ENCODE measurements at regions not wholly inside any gene's neighbourhood (a gene's known extent, or its start where the extent isn't known, plus 50 kb on each side); places are given as distances from the start of the nearest gene placed in this dataset.

DNA sequence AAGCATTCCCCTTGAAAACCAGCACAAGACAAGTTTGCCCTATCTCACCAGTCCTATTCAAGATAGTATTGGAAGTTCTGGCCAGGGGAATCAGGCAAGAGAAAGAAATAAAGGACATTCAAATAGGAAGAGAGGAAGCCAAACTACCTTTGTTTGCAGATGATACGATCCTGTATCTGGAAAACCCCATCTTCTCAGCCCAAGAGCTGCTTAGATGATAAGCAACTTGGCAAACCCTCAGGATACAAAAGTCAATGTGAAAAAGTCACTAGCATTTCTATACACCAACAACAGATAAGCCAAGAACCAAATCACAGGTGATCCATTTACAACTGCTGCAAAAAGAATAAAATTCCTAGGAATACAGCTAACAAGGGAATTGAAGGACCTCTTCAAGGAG, 403.7 kb upstream of the AZI2 start:
- Histone ChIP-seq H3K36me3 (ENCODE audit: insufficient read depth, low read length) (no peaks in the 10 kb centered on the region), H3K9me3 (ENCODE audit: low read length) (no peaks in the 10 kb centered on the region), H3K4me3 (ENCODE audit: low read length) (no peak overlapping the region), H2AFZ (ENCODE audit: low read depth, low read length) (no peak overlapping the region), H3K4me1 (ENCODE audit: insufficient read depth, low read length) (no peaks in the 10 kb centered on the region), H3K27me3 (ENCODE audit: insufficient read depth, low read length) (peaks cover 5% of the 10 kb centered on the region)

DNA sequence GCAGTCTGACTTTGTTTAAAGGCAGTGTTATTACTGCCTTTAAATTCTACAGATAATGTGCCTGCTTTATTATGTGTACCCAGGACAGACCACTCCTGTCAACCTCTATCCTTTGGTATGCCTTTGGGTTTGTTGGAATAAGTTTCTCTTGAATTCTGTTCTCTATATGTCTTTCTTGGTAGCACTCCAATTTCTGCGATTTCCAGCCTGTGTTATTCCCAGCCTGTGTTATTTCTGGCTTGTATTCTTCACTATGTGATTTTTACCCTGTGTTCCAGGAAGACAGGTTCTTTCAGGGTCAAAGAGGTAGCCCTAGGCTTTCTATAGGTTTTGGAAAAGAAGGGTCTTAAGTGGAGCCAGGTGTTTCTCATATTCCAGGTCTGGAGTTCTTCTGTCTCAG, 407.4 kb upstream of the AZI2 start:
- H3K9me3 ChIP-seq (ENCODE audit: low read length) = no peaks in the 10 kb centered on the region
- peaks cover 13% of the 10 kb centered on the region for H3K27me3 ChIP-seq (ENCODE audit: insufficient read depth, low read length)
- no peak overlapping the region for H3K4me3 ChIP-seq (ENCODE audit: low read length)
- H2AFZ ChIP-seq (ENCODE audit: low read depth, low read length) = no peak overlapping the region
- no peaks in the 10 kb centered on the region for H3K36me3 ChIP-seq (ENCODE audit: insufficient read depth, low read length)
- H3K4me1 ChIP-seq (ENCODE audit: insufficient read depth, low read length) = no peaks in the 10 kb centered on the region

DNA sequence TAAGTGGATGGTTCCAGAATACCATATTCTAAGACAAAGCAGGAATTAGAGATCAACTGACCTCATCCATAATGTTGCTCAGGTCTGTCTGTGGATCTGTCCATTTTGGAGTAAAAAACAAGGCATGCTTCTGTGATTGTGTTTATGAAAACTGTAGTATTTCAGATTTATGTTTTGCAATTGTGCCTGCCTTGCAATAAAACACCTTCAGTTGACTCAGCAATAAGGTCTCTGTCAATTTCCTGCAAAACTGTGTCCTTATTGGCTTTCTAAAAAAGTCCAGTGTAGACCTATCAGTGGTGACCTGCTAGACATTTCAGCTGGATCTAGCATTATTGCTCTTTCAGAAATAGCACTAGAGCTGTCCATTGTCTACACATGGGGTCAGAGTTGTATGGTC, 409.5 kb upstream of the AZI2 start:
- Histone ChIP-seq H3K4me1 (ENCODE audit: insufficient read depth, low read length) (no peaks in the 10 kb centered on the region), H2AFZ (ENCODE audit: low read depth, low read length) (no peak overlapping the region), H3K9me3 (ENCODE audit: low read length) (no peaks in the 10 kb centered on the region), H3K27me3 (ENCODE audit: insufficient read depth, low read length) (peaks cover 13% of the 10 kb centered on the region), H3K4me3 (ENCODE audit: low read length) (no peak overlapping the region), H3K36me3 (ENCODE audit: insufficient read depth, low read length) (no peaks in the 10 kb centered on the region)

DNA sequence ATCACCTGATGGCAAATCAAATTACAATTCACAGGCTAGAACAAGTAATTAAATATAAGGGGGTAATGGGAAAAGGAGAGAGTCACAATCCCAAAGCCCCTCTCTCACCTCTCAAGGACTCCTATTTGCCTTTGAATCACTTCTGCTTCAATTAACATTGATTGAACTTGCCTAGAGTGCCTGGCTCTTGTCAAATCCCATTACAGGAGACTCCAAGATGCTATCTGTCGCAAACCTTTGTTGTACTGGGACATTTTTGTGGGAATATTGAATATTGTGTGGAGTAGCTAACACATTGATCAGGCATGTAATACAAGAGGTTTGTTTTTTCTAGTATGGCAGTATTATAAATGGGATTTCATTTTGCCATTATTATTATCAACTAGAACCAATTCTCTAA, 412.8 kb upstream of the AZI2 start:
- no peaks in the 10 kb centered on the region for H3K4me1 ChIP-seq (ENCODE audit: insufficient read depth, low read length)
- no peak overlapping the region for H2AFZ ChIP-seq (ENCODE audit: low read depth, low read length)
- H3K4me3 ChIP-seq (ENCODE audit: low read length) = no peak overlapping the region
- H3K36me3 ChIP-seq (ENCODE audit: insufficient read depth, low read length) = no peaks in the 10 kb centered on the region
- peaks cover 14% of the 10 kb centered on the region for H3K27me3 ChIP-seq (ENCODE audit: insufficient read depth, low read length)
- H3K9me3 ChIP-seq (ENCODE audit: low read length) = no peaks in the 10 kb centered on the region

DNA sequence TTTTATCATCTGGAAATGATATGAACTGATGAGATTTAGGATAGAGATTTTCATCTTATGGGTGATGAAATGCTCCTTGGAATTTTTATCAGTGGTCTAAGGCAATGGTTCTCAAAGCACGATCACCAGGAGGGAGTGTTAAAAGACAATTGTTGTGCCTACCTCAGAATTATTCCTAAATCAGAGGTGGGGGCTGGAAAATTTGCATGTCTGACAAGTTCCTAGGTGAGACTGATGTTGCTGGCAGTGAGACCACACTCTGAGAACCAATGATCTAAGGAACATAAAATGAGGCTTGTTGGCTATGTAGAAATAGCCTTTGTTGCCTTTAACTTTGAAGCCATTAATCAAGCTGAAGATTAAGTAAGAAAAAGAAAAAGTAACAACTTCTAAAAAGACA, 416.6 kb upstream of the AZI2 start:
- Histone ChIP-seq H2AFZ (ENCODE audit: low read depth, low read length) (no peak overlapping the region), H3K36me3 (ENCODE audit: insufficient read depth, low read length) (no peaks in the 10 kb centered on the region), H3K4me1 (ENCODE audit: insufficient read depth, low read length) (peaks cover 12% of the 10 kb centered on the region), H3K4me3 (ENCODE audit: low read length) (no peak overlapping the region), H3K27me3 (ENCODE audit: insufficient read depth, low read length) (peaks cover 11% of the 10 kb centered on the region), H3K9me3 (ENCODE audit: low read length) (peaks cover 1% of the 10 kb centered on the region)

DNA sequence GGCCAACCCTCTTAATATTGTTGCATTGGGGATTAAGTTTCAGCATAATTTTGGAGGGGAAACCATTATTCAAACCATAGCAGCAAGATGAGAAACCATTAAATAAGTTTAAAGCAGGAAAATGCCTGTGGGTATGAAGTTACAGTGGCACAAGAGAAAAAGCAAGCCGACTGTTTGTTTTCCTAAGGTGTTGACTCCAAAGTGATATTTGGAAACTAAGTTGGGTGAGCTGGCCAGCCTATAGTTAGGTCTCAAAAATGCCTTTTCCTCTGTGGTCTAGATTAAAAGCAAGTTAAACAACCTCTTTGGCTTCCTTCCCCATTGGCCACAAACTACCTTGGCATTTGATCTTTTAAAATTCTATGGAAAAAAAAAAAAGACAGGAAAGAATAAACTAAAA, 419.8 kb upstream of the AZI2 start:
- peaks cover 12% of the 10 kb centered on the region for H3K4me1 ChIP-seq (ENCODE audit: insufficient read depth, low read length)
- no peaks in the 10 kb centered on the region for H3K36me3 ChIP-seq (ENCODE audit: insufficient read depth, low read length)
- no peak overlapping the region for H3K4me3 ChIP-seq (ENCODE audit: low read length)
- H3K9me3 ChIP-seq (ENCODE audit: low read length) = peaks cover 4% of the 10 kb centered on the region
- H3K27me3 ChIP-seq (ENCODE audit: insufficient read depth, low read length) = peaks cover 17% of the 10 kb centered on the region
- H2AFZ ChIP-seq (ENCODE audit: low read depth, low read length) = no peak overlapping the region

DNA sequence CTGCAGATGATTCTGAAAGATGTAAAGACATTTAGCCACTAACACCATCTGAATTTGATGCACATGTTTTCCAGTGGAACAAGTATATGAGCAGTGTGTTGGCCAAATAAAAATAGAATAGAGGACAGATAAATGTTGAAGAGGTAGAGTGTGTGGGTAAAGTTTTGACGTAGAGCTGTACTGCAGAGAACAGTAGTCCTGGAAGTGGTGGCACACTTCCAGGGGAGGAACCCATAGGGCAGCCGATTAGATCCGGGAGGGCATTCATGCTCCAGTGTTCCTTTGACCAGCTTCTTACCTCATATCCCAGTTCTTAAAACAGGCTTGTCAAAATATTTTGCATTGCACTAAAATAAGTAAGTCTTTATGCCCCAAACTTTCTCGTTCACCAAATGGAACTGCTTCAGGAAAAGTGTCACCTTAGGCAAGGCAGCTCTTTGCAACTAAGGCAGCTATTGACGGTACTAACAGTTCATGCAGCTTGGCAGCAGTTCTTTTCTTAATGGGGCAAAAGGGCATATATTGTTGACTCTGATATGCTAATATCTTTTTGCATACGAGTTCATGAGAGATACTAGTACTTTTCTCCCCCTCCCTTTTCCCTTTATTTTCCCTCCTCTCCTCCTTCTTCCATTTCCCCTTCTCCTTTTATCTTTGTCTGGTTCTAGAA, 429.3 kb upstream of the AZI2 start:
- Histone ChIP-seq H3K9me3 (ENCODE audit: low read length) (no peaks in the 10 kb centered on the region), H3K4me1 (ENCODE audit: insufficient read depth, low read length) (no peaks in the 10 kb centered on the region), H2AFZ (ENCODE audit: low read depth, low read length) (no peak overlapping the region), H3K27me3 (ENCODE audit: insufficient read depth, low read length) (peaks cover 35% of the 10 kb centered on the region), H3K36me3 (ENCODE audit: insufficient read depth, low read length) (no peaks in the 10 kb centered on the region), H3K4me3 (ENCODE audit: low read length) (no peak overlapping the region)

DNA sequence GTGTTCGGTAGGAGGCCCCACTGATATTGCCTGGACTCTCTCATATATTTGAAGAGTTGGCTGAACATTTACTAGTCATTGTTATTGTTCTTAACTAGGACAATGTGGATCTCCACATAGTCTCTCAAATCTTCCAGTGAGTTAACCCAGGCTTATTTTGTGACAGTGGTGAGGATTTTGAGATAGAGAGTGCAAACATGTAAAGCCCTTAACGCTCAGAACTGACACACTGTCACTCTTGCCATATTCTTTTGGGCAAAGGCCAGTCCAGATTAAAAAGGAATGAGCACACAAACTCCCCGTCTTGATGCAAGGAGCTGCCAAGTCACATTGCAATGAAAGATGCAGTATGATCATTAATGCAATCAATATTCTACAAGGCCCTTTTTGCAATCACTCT, 431.9 kb upstream of the AZI2 start:
- Histone ChIP-seq H3K9me3 (ENCODE audit: low read length) (no peaks in the 10 kb centered on the region), H3K4me3 (ENCODE audit: low read length) (no peak overlapping the region), H3K4me1 (ENCODE audit: insufficient read depth, low read length) (no peaks in the 10 kb centered on the region), H3K27me3 (ENCODE audit: insufficient read depth, low read length) (peaks cover 24% of the 10 kb centered on the region), H3K36me3 (ENCODE audit: insufficient read depth, low read length) (no peaks in the 10 kb centered on the region), H2AFZ (ENCODE audit: low read depth, low read length) (no peak overlapping the region)

DNA sequence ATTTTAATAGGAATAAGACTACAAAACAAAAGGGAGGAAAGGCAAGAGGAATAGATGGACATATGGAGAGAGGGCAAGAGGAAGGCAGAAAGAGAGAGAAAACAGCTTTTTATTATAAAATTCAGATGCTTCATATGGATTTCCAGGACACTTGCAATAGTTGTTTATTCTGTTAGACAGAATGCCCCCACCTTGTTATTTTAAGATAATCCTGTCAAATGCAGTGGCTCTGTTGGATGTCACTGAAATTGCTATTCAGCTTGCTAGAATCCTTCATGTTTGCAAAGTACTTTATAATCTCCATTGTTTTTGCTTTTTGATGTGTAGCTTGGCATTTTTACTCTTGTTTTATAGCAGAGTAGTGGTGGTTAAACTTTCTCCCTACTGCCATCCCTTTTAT, 432.4 kb upstream of the AZI2 start:
- no peak overlapping the region for H3K4me3 ChIP-seq (ENCODE audit: low read length)
- H3K4me1 ChIP-seq (ENCODE audit: insufficient read depth, low read length) = no peaks in the 10 kb centered on the region
- H3K27me3 ChIP-seq (ENCODE audit: insufficient read depth, low read length) = peaks cover 26% of the 10 kb centered on the region
- no peaks in the 10 kb centered on the region for H3K9me3 ChIP-seq (ENCODE audit: low read length)
- H2AFZ ChIP-seq (ENCODE audit: low read depth, low read length) = no peak overlapping the region
- no peaks in the 10 kb centered on the region for H3K36me3 ChIP-seq (ENCODE audit: insufficient read depth, low read length)

DNA sequence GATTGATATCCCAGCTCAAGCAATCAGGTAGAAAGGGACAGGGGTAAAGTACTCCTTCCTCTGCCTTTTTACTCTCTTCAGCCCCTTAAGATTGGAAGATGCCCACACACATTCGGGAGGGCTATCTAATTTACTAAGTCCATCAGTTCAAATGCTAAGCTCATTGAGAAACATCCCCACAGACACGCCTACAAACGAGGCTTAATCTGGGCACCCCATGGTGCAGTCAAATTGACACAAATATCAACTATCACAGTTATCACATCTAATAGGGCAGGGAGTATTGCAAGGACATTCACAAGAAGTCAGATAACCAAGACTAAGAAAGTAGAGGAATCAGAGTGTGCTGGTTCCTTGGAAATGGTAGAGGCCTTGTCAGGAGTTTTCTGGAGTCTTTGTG, 437.8 kb upstream of the AZI2 start:
- H3K36me3 ChIP-seq (ENCODE audit: insufficient read depth, low read length) = no peaks in the 10 kb centered on the region

DNA sequence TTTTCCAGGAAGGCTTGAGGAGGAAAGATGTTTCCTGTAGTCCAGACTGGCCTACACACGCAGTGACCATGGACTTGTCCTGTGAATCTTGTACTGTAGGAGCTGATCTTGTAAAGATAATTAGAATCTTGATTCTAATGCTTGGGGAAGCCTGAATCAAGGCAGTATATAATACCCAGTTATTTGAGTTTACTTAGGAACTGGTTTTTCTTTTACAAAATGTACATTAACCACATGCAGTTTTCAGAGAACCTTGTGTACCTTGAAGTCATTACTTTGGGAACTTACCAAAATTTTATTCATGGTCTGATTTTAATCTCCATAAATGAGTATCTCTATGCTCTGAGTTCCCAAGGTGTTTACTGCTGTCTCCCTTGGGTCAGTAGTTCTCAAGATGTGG, 439.9 kb upstream of the AZI2 start:
- Histone ChIP-seq H3K9me3 (ENCODE audit: low read length) (no peaks in the 10 kb centered on the region), H3K4me3 (ENCODE audit: low read length) (no peak overlapping the region), H3K4me1 (ENCODE audit: insufficient read depth, low read length) (peaks cover 12% of the 10 kb centered on the region), H3K36me3 (ENCODE audit: insufficient read depth, low read length) (no peaks in the 10 kb centered on the region), H2AFZ (ENCODE audit: low read depth, low read length) (no peak overlapping the region), H3K27me3 (ENCODE audit: insufficient read depth, low read length) (peaks cover 49% of the 10 kb centered on the region)

More for the DNA sequence above, 437.8 kb upstream of the AZI2 start:
- peaks cover 38% of the 10 kb centered on the region for H3K27me3 ChIP-seq (ENCODE audit: insufficient read depth, low read length)
- H3K9me3 ChIP-seq (ENCODE audit: low read length) = no peaks in the 10 kb centered on the region
- H3K4me1 ChIP-seq (ENCODE audit: insufficient read depth, low read length) = peaks cover 5% of the 10 kb centered on the region
- H3K4me3 ChIP-seq (ENCODE audit: low read length) = no peak overlapping the region
- no peak overlapping the region for H2AFZ ChIP-seq (ENCODE audit: low read depth, low read length)

DNA sequence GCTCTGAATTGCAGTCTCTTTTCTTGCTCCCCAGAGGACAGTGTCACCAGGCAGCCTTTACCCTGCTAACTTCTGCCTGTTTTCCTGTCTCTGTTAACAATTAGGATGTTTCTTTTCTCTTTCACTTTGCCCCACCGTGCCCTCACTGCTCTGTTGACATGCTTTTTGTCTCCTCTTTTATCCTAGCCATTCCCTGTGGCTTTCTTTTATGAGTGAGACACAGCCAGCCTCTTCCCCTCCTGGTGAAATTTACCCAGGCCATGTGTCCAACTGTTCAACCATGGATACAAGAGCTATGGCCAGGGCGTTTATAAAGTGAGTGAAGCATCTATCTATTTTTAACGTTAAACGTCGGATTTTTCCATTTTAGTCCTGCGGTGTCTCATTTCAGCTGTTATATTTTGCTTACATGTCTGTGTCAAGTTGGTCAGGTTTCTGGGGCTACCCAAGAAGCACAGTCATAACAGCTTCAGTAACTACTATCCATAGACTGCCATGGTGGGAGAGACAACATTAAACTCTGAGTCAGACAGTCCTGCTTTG, 443.2 kb upstream of the AZI2 start:
- no peaks in the 10 kb centered on the region for H3K36me3 ChIP-seq (ENCODE audit: insufficient read depth, low read length)
- no peaks in the 10 kb centered on the region for H3K9me3 ChIP-seq (ENCODE audit: low read length)
- H3K27me3 ChIP-seq (ENCODE audit: insufficient read depth, low read length) = peaks cover 57% of the 10 kb centered on the region

DNA sequence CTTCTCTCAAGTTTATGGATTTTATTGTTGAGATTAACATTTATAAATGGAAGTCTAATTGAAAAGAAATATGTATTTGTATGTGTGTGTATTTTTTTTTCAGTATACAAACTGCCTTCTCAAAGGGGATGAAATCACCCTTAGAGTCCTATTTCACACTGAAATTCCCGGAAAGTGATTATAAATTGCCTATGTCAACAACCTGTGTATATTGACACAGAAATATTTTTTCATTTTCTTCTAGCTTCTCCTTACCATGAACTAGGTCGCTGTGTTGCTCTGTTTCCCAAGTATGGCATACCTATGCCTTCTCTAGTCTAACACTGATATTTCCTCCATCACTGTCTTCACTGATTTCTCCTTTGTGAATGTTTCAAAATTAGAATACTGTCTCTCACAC, 444.0 kb upstream of the AZI2 start:
- peaks cover 55% of the 10 kb centered on the region for H3K27me3 ChIP-seq (ENCODE audit: insufficient read depth, low read length)
- peaks cover 12% of the 10 kb centered on the region for H3K4me1 ChIP-seq (ENCODE audit: insufficient read depth, low read length)
- no peaks in the 10 kb centered on the region for H3K9me3 ChIP-seq (ENCODE audit: low read length)
- H3K36me3 ChIP-seq (ENCODE audit: insufficient read depth, low read length) = no peaks in the 10 kb centered on the region
- no peak overlapping the region for H2AFZ ChIP-seq (ENCODE audit: low read depth, low read length)
- H3K4me3 ChIP-seq (ENCODE audit: low read length) = no peak overlapping the region

More for the DNA sequence above, 443.2 kb upstream of the AZI2 start:
- Histone ChIP-seq H3K4me1 (ENCODE audit: insufficient read depth, low read length) (peaks cover 12% of the 10 kb centered on the region), H3K4me3 (ENCODE audit: low read length) (no peak overlapping the region), H2AFZ (ENCODE audit: low read depth, low read length) (no peak overlapping the region)

DNA sequence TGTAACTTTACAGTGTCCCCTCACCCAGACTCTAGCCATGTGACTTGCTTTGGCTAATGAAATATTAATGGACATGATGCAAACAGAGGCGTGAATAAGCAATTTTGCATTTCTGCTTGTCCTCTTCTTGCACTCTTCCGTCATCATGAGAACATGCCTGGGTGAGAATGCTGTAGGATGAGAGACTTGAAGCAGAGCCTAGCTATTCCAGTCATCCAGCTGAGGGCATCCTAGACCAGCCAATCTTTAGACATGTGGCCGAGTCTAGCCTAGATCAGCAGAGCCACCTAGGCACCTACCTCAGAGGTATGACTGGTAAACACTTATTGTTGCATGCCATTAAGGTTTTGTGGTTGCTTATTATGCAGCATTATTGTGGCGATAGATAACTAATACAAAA, 450.5 kb upstream of the AZI2 start:
- Histone ChIP-seq H3K27me3 (ENCODE audit: insufficient read depth, low read length) (peaks cover 31% of the 10 kb centered on the region), H2AFZ (ENCODE audit: low read depth, low read length) (no peak overlapping the region), H3K9me3 (ENCODE audit: low read length) (no peaks in the 10 kb centered on the region), H3K4me3 (ENCODE audit: low read length) (no peak overlapping the region), H3K36me3 (ENCODE audit: insufficient read depth, low read length) (no peaks in the 10 kb centered on the region), H3K4me1 (ENCODE audit: insufficient read depth, low read length) (no peaks in the 10 kb centered on the region)

All from neuron (in vitro differentiated cells).